ENCODE measurements at regions not wholly inside any gene's neighbourhood (a gene's known extent, or its start where the extent isn't known, plus 50 kb on each side); places are given as distances from the start of the nearest gene placed in this dataset.

DNA sequence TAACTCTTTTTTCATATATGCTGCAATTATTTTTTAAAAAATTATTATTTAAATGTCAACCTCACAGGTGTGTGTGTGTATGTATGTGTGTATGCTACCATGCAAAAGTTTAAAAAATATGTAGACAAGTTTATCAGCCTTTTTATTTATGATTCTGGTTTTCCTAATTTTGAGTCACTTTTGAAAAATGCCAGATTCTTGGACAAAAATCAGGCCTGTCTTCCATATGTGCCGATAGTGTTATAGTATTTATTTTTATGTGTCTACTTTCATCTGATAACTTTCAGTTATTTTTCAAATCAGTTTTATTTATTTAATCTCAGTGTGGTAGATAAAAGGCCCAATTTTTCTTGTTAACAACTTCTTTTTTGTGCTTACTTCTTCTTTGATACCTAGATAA, 176.2 kb downstream of the RDH14 start:
- TF ChIP-seq CTCF (conservative IDR thresholded peaks at IDR 0.05): no peak
- no peak for DNase-seq (ENCODE audit: low read depth, low spot score)
- no peaks in the 10 kb centered on the region for H3K4me1 Mint-ChIP-seq
- H3K4me3 Mint-ChIP-seq: no peak overlapping the region
- H3K9me3 Mint-ChIP-seq: no peaks in the 10 kb centered on the region
- no peaks in the 10 kb centered on the region for H3K36me3 Mint-ChIP-seq (ENCODE audit: low read depth)
- H3K27me3 Mint-ChIP-seq (ENCODE audit: low read depth): peaks cover 40% of the 10 kb centered on the region
- no peak overlapping the region for H3K27ac Mint-ChIP-seq (ENCODE audit: unreplicated experiment)

DNA sequence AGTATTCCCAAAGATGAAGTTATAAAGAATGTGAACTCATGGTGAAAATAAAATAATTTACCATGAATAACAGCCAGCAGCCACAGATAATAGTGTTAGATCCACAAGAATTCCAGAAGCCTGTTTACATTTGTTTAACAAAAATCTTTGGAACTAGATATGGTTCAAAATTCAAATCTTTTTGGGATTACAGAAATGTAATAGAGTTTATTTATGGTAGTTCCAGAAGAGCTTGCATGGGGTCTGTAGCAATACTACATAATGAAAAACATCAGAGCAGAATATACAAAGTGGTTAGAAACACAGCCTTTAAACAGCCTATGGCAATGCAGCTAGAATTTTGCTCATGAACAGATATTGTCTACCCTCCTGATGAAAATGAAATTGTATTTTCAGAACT, 179.1 kb downstream of the RDH14 start:
- H3K9me3 Mint-ChIP-seq: no peaks in the 10 kb centered on the region
- no peak overlapping the region for H3K4me3 Mint-ChIP-seq
- TF ChIP-seq CTCF (conservative IDR thresholded peaks at IDR 0.05): no peak
- H3K27ac Mint-ChIP-seq (ENCODE audit: unreplicated experiment): no peak overlapping the region
- no peaks in the 10 kb centered on the region for H3K4me1 Mint-ChIP-seq
- no peak for DNase-seq (ENCODE audit: low read depth, low spot score)
- H3K36me3 Mint-ChIP-seq (ENCODE audit: low read depth): no peaks in the 10 kb centered on the region
- peaks cover 45% of the 10 kb centered on the region for H3K27me3 Mint-ChIP-seq (ENCODE audit: low read depth)

DNA sequence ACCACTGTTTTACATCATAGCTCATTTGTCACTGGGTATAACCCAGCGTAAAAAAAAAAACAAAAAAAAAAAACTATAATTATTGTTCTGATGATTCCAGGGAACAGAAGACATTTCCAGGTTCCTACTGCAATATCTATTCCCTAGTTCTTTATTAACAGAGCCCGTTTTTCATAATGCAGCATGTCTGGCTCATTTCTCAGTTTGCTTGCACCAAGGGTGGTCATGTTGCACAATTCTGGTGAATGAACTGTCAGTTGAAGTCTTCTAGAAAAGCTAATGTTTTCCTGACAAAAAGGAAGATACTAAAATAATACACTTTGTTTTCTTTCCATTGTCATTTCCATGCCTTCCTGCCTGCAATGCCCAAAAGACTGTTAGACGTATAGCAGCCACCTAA, 180.1 kb downstream of the RDH14 start:
- H3K36me3 Mint-ChIP-seq (ENCODE audit: low read depth): no peaks in the 10 kb centered on the region
- no peak overlapping the region for H3K4me3 Mint-ChIP-seq
- no peak overlapping the region for H3K27ac Mint-ChIP-seq (ENCODE audit: unreplicated experiment)
- no peaks in the 10 kb centered on the region for H3K4me1 Mint-ChIP-seq
- no peaks in the 10 kb centered on the region for H3K9me3 Mint-ChIP-seq
- DNase-seq (ENCODE audit: low read depth, low spot score): no peak
- peaks cover 43% of the 10 kb centered on the region for H3K27me3 Mint-ChIP-seq (ENCODE audit: low read depth)
- no peak for TF ChIP-seq CTCF (conservative IDR thresholded peaks at IDR 0.05)

GRCh38 chr2:18379870-18380269, 180.6 kb downstream of the RDH14 start:
- no peak for TF ChIP-seq CTCF (conservative IDR thresholded peaks at IDR 0.05)
- Mint-ChIP-seq H3K36me3 (ENCODE audit: low read depth) (no peaks in the 10 kb centered on the region), H3K27ac (ENCODE audit: unreplicated experiment) (no peak overlapping the region), H3K4me3 (no peak overlapping the region), H3K4me1 (no peaks in the 10 kb centered on the region), H3K27me3 (ENCODE audit: low read depth) (peaks cover 40% of the 10 kb centered on the region), H3K9me3 (no peaks in the 10 kb centered on the region)
- no peak for DNase-seq (ENCODE audit: low read depth, low spot score)

GRCh38 chr2:18378020-18378653, 182.3 kb downstream of the RDH14 start:
- H3K27me3 Mint-ChIP-seq (ENCODE audit: low read depth): peaks cover 31% of the 10 kb centered on the region
- peak; percentile 90 for TF ChIP-seq CTCF (conservative IDR thresholded peaks at IDR 0.05)
- no peak overlapping the region for H3K27ac Mint-ChIP-seq (ENCODE audit: unreplicated experiment)
- peak; percentile 49 for DNase-seq (ENCODE audit: low read depth, low spot score)
- H3K9me3 Mint-ChIP-seq: no peaks in the 10 kb centered on the region
- H3K36me3 Mint-ChIP-seq (ENCODE audit: low read depth): no peaks in the 10 kb centered on the region
- H3K4me3 Mint-ChIP-seq: no peak overlapping the region
- no peaks in the 10 kb centered on the region for H3K4me1 Mint-ChIP-seq

All from neural crest cell (in vitro differentiated cells).